GM18520 (cell line): ENCODE measurements at regions not wholly inside any gene's neighbourhood (a gene's known extent, or its start where the extent isn't known, plus 50 kb on each side); places are given as distances from the start of the nearest gene placed in this dataset.
"Not testable (repeated sequence)": the region's sequence is repeated elsewhere in the genome, so short reads cannot be mapped to it uniquely, and the experiment has no call there.

Experiments
- ATAC-seq: cut with Tn5 transposase; IDR thresholded peaks from one replicate; pipeline ENCODE4 v1.9.1; 2021; ENCODE audit not compliant: unreplicated experiment

- no peak for ATAC-seq
Measured at GRCh38 chr10:3661271-3661670, 123.7 kb downstream of the KLF6 start.

- ATAC-seq, result no peak
Measured at GRCh38 chr10:3660753-3661152, 124.3 kb downstream of the KLF6 start.

- ATAC-seq, result no peak
Measured at GRCh38 chr10:3659203-3659917, 125.6 kb downstream of the KLF6 start.

GRCh38 chr10:3658766-3659165, 126.2 kb downstream of the KLF6 start:
- no peak for ATAC-seq

GRCh38 chr10:3656214-3656613, 128.8 kb downstream of the KLF6 start:
- ATAC-seq, result no peak

- no peak for ATAC-seq
Measured at GRCh38 chr10:3655528-3655927, 129.5 kb downstream of the KLF6 start.

GRCh38 chr10:3654980-3655379, 130.0 kb downstream of the KLF6 start:
- ATAC-seq, result no peak

GRCh38 chr10:3654496-3654895, 130.5 kb downstream of the KLF6 start:
- no peak for ATAC-seq

GRCh38 chr10:3653303-3653702, 131.7 kb downstream of the KLF6 start:
- ATAC-seq, result not testable (repeated sequence)

GRCh38 chr10:3652886-3653285, 132.1 kb downstream of the KLF6 start:
- no peak for ATAC-seq

- no peak for ATAC-seq
Measured at GRCh38 chr10:3651969-3652653, 132.9 kb downstream of the KLF6 start.

- ATAC-seq, result no peak
Measured at GRCh38 chr10:3648576-3648975, 136.4 kb downstream of the KLF6 start.

- ATAC-seq, result no peak
Measured at GRCh38 chr10:3648170-3648569, 136.8 kb downstream of the KLF6 start.

- ATAC-seq, result peak; percentile 83
Measured at GRCh38 chr10:3647074-3647473, 137.9 kb downstream of the KLF6 start.

GRCh38 chr10:3645406-3645805, 139.6 kb downstream of the KLF6 start:
- ATAC-seq, result no peak

- ATAC-seq, result no peak
Measured at GRCh38 chr10:3640816-3641215, 144.2 kb downstream of the KLF6 start.

- no peak for ATAC-seq
Measured at GRCh38 chr10:3639546-3639945, 145.5 kb downstream of the KLF6 start.

GRCh38 chr10:3636356-3637181, 148.4 kb downstream of the KLF6 start:
- no peak for ATAC-seq

- ATAC-seq, result no peak
Measured at GRCh38 chr10:3635697-3636096, 149.3 kb downstream of the KLF6 start.

- no peak for ATAC-seq
Measured at GRCh38 chr10:3635211-3635671, 149.8 kb downstream of the KLF6 start.

GRCh38 chr10:3634646-3635045, 150.4 kb downstream of the KLF6 start:
- ATAC-seq, result not testable (repeated sequence)
